D721Med (cell line): ENCODE measurements at regions not wholly inside any gene's neighbourhood (a gene's known extent, or its start where the extent isn't known, plus 50 kb on each side); places are given as distances from the start of the nearest gene placed in this dataset.

Experiments
- DNase-seq: peaks from one replicate; pipeline ENCODE4 v3.0.0; 2011; ENCODE audit warnings: low spot score; ENCODE audit not compliant: insufficient read length
- FAIRE-seq: peaks from 2 replicates; lab custom pipeline; 2011; peaks lifted over from hg19 to GRCh38; lab: Jason Lieb, UNC
- TF ChIP-seq, protein P1 (sequence below): IDR thresholded peaks from 2 replicates; pipeline ENCODE4 v1.5.1; 2012; ENCODE audit warnings: mild to moderate bottlenecking, control low read depth; ENCODE audit not compliant: insufficient read depth; ENCODE audit errors: missing control alignments

DNA sequence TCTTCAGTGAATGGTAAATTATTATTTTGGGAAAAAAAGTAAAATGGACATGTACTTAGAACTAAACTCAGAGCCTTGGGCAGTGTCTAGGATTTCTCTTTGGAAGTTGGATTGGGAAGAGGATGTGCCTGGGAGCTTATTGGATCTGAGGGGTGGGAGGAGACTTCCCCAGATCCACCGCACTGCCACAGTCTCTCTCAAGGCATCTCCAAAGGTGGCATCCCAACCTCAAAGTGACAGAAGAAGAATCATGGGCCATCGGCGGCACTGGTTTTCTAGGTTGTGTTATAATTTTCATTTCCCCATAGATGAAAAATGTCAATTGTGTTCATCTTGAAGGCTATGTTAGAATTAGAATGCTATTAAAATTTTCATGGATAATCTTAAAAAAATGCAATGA is 66.8 kb upstream of the CD93 start:
- FAIRE-seq (no peak), DNase-seq (no peak)
- TF ChIP-seq, protein P1, sequence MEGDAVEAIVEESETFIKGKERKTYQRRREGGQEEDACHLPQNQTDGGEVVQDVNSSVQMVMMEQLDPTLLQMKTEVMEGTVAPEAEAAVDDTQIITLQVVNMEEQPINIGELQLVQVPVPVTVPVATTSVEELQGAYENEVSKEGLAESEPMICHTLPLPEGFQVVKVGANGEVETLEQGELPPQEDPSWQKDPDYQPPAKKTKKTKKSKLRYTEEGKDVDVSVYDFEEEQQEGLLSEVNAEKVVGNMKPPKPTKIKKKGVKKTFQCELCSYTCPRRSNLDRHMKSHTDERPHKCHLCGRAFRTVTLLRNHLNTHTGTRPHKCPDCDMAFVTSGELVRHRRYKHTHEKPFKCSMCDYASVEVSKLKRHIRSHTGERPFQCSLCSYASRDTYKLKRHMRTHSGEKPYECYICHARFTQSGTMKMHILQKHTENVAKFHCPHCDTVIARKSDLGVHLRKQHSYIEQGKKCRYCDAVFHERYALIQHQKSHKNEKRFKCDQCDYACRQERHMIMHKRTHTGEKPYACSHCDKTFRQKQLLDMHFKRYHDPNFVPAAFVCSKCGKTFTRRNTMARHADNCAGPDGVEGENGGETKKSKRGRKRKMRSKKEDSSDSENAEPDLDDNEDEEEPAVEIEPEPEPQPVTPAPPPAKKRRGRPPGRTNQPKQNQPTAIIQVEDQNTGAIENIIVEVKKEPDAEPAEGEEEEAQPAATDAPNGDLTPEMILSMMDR, result no peak

DNA sequence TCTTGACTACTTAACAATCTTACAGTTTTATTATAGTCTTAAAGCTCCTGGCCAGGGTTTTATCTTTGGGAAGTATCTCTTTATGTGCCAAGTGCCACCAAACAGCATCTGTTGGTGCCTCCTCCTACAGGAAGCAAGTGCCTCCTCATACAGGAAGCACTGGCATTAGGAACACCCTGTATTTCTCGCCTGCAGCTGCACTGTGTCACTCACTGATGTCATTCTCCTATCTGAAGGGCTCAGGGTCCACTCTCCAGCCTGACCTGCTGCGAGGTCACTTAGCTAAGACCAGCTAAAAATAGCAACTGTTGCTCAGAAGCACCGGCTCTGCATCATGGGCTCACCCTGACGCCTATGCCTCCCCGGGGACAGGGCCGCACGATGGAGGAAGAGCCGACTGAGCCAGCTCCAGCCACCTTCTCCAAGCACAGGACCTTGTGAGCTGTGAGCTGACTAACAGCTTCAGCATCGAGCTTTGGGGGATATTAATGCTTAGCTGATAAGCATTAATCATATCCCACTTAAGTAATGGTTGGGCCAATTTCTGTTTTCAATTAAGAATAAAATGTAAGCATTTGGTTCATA is 66.3 kb upstream of the CD93 start:
- DNase-seq, result no peak
- TF ChIP-seq, protein P1, result no peak

DNA sequence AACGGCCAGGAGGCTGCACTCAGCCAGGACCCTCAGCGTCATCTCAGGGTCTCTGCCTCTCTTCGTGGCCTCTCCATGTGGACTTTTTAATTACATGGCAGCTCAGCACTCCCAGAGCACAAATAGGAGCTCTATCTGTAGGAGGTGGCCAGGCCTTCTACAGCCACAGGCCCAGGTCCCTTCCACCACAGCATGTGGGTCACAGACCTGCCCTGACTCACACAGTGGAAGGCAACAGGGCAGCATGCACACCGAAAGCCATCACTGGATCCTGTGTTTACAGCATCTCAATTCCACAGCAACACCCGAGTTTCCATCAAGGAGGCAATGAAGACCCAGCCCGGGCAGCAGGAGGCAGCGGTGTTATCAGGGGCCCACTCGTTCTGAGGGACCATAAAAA is 65.8 kb upstream of the CD93 start:
- TF ChIP-seq, protein P1, result no peak
- DNase-seq (no peak), FAIRE-seq (no peak)

More for the DNA sequence above, 66.3 kb upstream of the CD93 start:
- no peak for FAIRE-seq

DNA sequence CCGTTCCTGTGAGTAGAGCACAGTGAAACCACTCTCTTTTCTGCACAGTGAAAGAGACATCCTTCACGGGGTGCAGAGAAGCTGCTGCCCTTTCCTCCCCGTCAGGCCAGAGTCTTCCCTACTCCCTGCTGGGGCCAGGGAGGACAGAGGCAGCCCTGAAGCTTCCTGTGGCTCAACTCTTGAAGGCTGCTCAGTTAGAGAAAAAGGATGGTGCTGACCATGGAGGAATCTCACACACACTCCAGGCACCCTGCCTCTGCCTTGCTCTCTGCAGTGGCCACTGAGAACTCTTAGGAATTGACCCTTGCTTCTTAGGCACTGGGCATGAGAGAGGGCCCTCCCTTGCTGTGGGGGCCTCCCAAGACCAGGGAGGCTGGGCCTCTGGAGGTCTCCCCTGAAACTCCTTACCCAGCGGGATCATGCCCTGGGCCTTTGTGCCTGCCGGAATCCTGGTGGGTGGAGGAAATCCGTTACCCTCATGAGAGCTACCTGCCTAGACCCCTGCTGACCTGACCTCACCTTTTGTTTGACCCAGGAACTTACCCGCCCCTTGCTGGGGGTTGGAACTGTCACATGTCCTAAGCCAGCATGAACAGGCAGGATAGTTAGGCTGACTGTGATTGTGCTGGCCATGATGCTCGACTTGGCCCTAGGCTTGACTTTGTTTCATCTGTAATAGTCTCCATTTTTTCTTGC is 65.0 kb upstream of the CD93 start:
- DNase-seq (no peak), FAIRE-seq (no peak)
- TF ChIP-seq, protein P1, result no peak

DNA sequence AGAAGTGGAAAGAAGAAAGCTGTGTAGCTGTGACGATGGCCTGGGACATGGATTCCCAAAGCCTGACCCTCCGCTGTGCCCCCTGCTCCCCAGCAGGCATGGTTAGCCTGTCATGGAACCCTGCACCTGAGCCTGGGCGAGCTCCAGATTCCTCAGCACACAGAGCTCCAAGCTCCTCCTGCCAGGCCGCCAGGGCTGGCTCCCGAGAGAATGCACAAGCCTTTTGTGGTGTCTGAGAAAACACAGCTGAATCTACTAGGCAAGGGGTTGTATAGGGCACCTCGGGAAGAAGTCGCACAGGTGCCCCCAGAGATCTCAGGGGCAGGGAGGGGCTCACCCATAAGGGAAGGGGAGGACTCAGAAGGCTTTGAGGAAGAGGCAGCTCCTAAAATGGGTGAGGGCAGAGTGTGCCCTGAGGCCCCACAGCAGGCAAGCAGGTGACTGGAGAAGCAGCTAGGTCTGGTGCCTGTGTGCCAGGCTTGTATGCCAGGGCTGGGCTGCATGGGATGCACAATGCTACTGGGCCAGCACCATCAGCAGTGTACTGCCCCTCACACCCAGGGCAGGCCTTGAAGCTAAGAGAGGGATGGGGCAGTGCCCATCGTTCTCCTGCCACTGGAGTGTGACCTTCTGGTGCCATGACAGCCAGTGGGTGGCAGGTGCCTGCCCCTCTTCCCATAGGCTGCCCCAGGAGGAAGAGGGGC is 64.3 kb upstream of the CD93 start:
- TF ChIP-seq, protein P1, result no peak
- FAIRE-seq (no peak), DNase-seq (no peak)

DNA sequence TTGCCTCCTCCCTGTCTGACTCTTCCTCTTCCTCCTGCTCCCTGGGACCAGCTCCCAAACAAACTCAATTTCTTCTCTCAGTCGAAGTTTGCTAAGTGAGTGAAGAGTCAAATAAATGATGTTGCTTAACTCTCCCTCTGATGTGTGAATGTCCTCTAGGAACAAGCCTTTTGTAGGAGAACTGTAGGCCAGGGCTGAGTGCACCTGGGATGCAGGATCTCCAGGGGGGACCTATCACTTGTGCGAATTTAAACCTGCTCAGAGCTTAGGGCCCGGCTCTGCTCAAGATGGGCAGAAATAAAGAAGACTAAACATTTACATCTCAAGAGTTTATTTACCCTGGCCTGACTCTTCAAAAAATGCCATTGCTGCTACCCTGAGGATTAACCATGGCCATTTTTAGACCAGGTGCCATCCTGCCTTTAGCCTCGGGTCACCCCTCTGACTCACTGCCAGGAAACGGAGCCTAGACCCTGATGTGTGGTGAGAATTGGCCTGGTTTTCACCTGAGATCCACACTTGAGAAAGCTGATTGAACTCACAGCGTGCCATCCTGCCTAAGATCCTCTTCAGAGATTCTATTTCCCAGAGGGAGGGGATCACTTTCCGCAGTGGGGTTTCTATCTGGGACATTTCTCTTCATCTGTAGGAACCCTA is 63.6 kb upstream of the CD93 start:
- TF ChIP-seq, protein P1, result no peak
- FAIRE-seq, result no peak
- no peak for DNase-seq
